ENCODE measurements at regions not wholly inside any gene's neighbourhood (a gene's known extent, or its start where the extent isn't known, plus 50 kb on each side); places are given as distances from the start of the nearest gene placed in this dataset.
"Not testable (repeated sequence)": the region's sequence is repeated elsewhere in the genome, so short reads cannot be mapped to it uniquely, and the experiment has no call there.

DNA sequence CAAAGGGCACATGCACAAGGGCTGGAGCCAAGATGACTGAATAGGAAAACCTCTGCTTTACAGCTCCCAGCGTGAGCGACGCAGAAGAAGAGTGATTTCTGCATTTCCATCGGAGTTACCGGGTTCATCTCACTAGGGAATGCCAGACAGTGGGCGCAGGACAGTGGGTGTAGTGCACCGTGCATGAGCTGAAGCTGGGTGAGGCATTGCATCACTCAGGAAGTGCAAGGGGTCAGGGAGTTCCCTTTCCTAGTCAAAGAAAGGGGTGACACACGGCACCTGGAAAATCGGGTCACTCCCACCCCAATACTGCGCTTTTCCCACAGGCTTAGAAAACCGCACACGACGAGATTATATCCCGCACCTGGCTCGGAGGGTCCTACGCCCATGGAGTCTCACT, 64.5 kb upstream of the HTR1E start:
- H3K9me3 ChIP-seq; H3K4me3 ChIP-seq; H3K4me1 ChIP-seq; H3K36me3 ChIP-seq; H3K27ac ChIP-seq; ATAC-seq; DNase-seq; H3K27me3 ChIP-seq; intact Hi-C loops (cut with DNase I): not testable (repeated sequence)

DNA sequence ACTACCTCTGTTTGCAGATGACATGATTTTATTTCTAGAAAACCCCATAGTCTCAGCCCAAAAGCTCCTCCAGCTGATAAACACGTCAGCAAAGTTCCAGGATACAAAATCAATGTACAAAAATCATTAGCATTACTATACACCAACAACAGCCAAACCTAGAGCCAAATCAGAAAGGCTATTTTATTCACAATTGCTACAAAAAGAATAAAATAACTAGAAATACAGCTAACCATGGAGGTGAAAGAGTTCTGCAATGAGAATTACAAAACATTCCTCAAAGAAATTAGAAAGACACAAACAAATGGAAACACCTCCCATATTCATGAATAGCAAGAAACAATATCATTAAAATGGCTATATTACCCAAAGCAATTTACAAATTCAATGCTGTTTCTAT, 65.6 kb upstream of the HTR1E start:
- no peak for DNase-seq
- no peaks in the 10 kb centered on the region for H3K27me3 ChIP-seq
- no peaks in the 10 kb centered on the region for H3K36me3 ChIP-seq
- no peak overlapping the region for H3K27ac ChIP-seq
- no peak overlapping the region for H3K4me3 ChIP-seq
- H3K9me3 ChIP-seq, result peaks cover 5% of the 10 kb centered on the region
- H3K4me1 ChIP-seq, result no peaks in the 10 kb centered on the region
- intact Hi-C loops (cut with DNase I), result no loop called here
- TF ChIP-seq, protein P1, sequence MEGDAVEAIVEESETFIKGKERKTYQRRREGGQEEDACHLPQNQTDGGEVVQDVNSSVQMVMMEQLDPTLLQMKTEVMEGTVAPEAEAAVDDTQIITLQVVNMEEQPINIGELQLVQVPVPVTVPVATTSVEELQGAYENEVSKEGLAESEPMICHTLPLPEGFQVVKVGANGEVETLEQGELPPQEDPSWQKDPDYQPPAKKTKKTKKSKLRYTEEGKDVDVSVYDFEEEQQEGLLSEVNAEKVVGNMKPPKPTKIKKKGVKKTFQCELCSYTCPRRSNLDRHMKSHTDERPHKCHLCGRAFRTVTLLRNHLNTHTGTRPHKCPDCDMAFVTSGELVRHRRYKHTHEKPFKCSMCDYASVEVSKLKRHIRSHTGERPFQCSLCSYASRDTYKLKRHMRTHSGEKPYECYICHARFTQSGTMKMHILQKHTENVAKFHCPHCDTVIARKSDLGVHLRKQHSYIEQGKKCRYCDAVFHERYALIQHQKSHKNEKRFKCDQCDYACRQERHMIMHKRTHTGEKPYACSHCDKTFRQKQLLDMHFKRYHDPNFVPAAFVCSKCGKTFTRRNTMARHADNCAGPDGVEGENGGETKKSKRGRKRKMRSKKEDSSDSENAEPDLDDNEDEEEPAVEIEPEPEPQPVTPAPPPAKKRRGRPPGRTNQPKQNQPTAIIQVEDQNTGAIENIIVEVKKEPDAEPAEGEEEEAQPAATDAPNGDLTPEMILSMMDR (IDR thresholded peaks at IDR 0.05), result no peak
- no peak for ATAC-seq

DNA sequence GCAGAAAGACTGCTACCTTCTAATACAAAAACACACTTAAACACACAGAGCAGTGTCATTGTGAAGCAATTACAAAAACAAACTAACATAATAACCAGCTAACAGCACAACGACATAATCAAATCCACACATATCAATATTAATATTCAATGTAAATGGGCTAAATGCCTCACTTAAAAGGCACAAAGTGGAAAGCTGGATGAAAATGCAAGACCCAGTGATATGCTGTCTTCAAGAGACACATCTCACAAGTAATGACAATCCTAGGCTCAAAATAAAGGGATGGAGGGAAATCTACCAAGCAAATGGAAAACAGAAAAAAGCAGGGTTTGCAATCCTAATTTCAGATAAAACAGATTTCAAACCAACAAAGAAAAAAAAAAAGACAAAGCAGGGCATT, 67.8 kb upstream of the HTR1E start:
- TF ChIP-seq, protein P1 (IDR thresholded peaks at IDR 0.05), result no peak
- DNase-seq, result no peak
- H3K27me3 ChIP-seq, result no peaks in the 10 kb centered on the region
- ATAC-seq, result no peak
- no peak overlapping the region for H3K27ac ChIP-seq
- H3K4me3 ChIP-seq, result no peak overlapping the region
- intact Hi-C loops (cut with DNase I), result no loop called here
- no peaks in the 10 kb centered on the region for H3K4me1 ChIP-seq
- H3K9me3 ChIP-seq, result peaks cover 5% of the 10 kb centered on the region
- H3K36me3 ChIP-seq, result no peaks in the 10 kb centered on the region

DNA sequence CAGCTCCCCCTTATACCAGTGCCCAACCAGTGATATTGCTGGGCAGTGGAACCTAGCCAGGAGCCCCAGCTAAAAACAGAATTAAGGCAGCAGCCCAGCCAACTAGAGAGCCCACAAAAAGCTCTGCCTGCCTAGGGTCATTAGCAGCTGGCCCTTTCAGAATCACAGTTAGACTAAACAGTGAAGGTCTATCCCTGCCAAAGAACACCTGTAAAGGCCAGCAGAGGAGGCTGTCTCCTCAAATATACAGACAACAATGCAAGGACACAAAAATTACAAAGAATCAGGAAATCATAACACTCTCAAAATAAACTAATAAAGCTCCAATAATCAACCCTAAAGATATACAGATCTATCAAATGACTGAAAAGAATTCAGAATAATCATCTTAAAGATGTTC, 77.8 kb upstream of the HTR1E start:
- ATAC-seq (no peak), DNase-seq (no peak)
- intact Hi-C loops (cut with DNase I), result no loop called here
- Histone ChIP-seq H3K27ac (no peak overlapping the region), H3K27me3 (no peaks in the 10 kb centered on the region), H3K4me3 (no peak overlapping the region), H3K9me3 (no peaks in the 10 kb centered on the region), H3K4me1 (no peaks in the 10 kb centered on the region), H3K36me3 (no peaks in the 10 kb centered on the region)
- TF ChIP-seq, protein P1 (IDR thresholded peaks at IDR 0.05), result no peak

DNA sequence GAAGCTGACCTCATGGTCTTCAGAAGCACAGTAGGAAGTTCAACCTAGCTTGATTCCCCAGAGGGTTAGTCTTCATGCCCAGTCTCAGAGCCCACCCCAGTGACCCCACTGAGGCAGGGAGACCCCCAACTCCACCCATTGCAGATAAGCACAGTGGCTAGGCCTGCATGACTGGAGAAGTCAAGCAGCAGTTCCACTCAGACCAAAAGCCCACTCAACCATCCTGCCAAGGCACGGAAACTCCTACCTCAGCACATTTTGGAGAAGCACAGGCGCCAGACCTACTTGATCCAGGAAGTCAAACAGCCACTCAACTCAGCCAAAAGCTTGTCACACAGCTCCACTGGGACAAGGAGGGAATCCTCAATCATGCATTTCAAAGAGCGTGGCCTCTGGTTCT, 78.4 kb upstream of the HTR1E start:
- Histone ChIP-seq H3K4me1 (no peaks in the 10 kb centered on the region), H3K27me3 (no peaks in the 10 kb centered on the region), H3K4me3 (no peak overlapping the region), H3K27ac (no peak overlapping the region), H3K9me3 (no peaks in the 10 kb centered on the region), H3K36me3 (no peaks in the 10 kb centered on the region)
- ATAC-seq (no peak), DNase-seq (no peak)
- intact Hi-C loops (cut with DNase I), result no loop called here
- TF ChIP-seq, protein P1 (IDR thresholded peaks at IDR 0.05), result no peak

DNA sequence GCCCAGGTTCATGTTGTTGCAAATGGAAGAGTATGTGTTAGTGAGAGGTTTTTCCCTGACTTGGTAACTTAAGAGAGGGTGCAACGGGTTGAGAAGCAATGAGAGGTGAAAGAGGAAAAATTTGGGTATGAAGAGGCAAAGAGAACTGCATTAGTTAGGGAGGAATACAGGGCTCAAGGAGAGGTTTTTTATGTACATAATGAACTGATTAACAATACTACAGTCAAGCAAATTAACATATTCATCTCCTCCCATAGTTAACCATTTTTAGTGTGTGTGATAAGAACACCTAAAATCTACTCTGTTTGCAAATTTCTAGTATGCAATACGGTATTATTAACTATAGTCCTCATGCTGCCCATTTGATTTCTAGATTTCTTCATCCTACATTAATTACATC, 79.5 kb upstream of the HTR1E start:
- ATAC-seq, result no peak
- H3K27me3 ChIP-seq, result no peaks in the 10 kb centered on the region
- TF ChIP-seq, protein P1 (IDR thresholded peaks at IDR 0.05), result no peak

More for the DNA sequence above, 79.5 kb upstream of the HTR1E start:
- Histone ChIP-seq H3K27ac (no peak overlapping the region), H3K36me3 (no peaks in the 10 kb centered on the region), H3K4me1 (no peaks in the 10 kb centered on the region), H3K4me3 (no peak overlapping the region), H3K9me3 (no peaks in the 10 kb centered on the region)
- intact Hi-C loops (cut with DNase I), result no loop called here
- no peak for DNase-seq
